ENCODE measurements at regions not wholly inside any gene's neighbourhood (a gene's known extent, or its start where the extent isn't known, plus 50 kb on each side); places are given as distances from the start of the nearest gene placed in this dataset.

GRCh38 chr9:115643948-115644727, 509.5 kb upstream of the PAPPA start:
- TF ChIP-seq POLR2A (IDR thresholded peaks at IDR 0.05) (no peak), EP300 (IDR thresholded peaks at IDR 0.05) (no peak)
- TF ChIP-seq, protein P1, sequence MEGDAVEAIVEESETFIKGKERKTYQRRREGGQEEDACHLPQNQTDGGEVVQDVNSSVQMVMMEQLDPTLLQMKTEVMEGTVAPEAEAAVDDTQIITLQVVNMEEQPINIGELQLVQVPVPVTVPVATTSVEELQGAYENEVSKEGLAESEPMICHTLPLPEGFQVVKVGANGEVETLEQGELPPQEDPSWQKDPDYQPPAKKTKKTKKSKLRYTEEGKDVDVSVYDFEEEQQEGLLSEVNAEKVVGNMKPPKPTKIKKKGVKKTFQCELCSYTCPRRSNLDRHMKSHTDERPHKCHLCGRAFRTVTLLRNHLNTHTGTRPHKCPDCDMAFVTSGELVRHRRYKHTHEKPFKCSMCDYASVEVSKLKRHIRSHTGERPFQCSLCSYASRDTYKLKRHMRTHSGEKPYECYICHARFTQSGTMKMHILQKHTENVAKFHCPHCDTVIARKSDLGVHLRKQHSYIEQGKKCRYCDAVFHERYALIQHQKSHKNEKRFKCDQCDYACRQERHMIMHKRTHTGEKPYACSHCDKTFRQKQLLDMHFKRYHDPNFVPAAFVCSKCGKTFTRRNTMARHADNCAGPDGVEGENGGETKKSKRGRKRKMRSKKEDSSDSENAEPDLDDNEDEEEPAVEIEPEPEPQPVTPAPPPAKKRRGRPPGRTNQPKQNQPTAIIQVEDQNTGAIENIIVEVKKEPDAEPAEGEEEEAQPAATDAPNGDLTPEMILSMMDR (IDR thresholded peaks at IDR 0.05): no peak
- no peaks in the 10 kb centered on the region for H3K36me3 ChIP-seq

DNA sequence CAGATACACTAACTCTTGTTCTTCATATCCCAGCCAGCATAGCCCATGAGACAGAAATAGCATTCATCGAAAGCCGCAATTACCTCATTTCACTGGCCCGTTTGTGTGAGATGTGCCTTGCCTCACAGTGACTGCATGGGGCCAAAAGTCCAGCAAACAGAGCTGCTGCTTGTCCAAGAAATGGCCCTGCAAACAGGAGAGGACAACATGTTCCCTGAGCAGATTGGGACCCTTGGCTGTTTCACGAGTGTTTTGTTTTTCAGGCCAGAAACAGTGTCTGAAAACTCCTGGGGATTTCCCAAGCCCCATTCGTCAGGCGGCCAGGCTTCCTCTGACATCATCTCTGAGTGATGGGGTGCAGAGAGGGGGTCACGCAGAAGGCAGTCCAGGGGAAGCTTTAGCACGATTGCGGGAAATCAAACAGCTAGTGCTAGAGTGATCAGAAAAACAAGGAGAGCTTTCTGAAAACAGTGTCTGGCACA, 503.6 kb upstream of the PAPPA start:
- Histone ChIP-seq H3K4me3 (no peak overlapping the region), H3K27ac (peak overlapping the region; percentile 61 to 92 (median 81)), H3K9me3 (no peaks in the 10 kb centered on the region), H3K36me3 (no peaks in the 10 kb centered on the region), H3K4me1 (peaks cover 0 to 19% (median 0%) of the 10 kb centered on the region in 4 donors), H3K27me3 (no peaks in the 10 kb centered on the region)
- 22 to 25% methylated on average over 9 of the region's 9 CpGs for WGBS, 2 donors
- DNase-seq (ENCODE audit: low spot score in 2 of 2): peak; percentile 59 to 64
- TF ChIP-seq, protein P1 (IDR thresholded peaks at IDR 0.05): no peak
- peak; percentile 93 to 99 for TF ChIP-seq EP300 (IDR thresholded peaks at IDR 0.05)

More at GRCh38 chr9:115643948-115644727, 509.5 kb upstream of the PAPPA start:
- H3K9me3 ChIP-seq: no peaks in the 10 kb centered on the region
- H3K27ac ChIP-seq: no peak overlapping the region
- H3K4me3 ChIP-seq: no peak overlapping the region
- 78 to 80% methylated on average over 4 of the region's 4 CpGs for WGBS, 2 donors
- peaks cover 0 to 3% (median 0%) of the 10 kb centered on the region in 4 donors for H3K4me1 ChIP-seq
- DNase-seq (ENCODE audit: low spot score in 2 of 2): no peak
- H3K27me3 ChIP-seq: no peaks in the 10 kb centered on the region

- H3K4me1 ChIP-seq: peaks cover 0 to 19% (median 0%) of the 10 kb centered on the region in 4 donors
- H3K9me3 ChIP-seq: no peaks in the 10 kb centered on the region
- TF ChIP-seq, protein P1 (IDR thresholded peaks at IDR 0.05): no peak
- TF ChIP-seq POLR2A (IDR thresholded peaks at IDR 0.05) (no peak), EP300 (IDR thresholded peaks at IDR 0.05) (no peak)
- no peak for DNase-seq (ENCODE audit: low spot score in 2 of 2)
- peak overlapping the region; percentile 61 to 92 (median 81) for H3K27ac ChIP-seq
- H3K27me3 ChIP-seq: no peaks in the 10 kb centered on the region
- no peak overlapping the region for H3K4me3 ChIP-seq
- no peaks in the 10 kb centered on the region for H3K36me3 ChIP-seq
Observed at GRCh38 chr9:115650768-115651167, 502.8 kb upstream of the PAPPA start.

DNA sequence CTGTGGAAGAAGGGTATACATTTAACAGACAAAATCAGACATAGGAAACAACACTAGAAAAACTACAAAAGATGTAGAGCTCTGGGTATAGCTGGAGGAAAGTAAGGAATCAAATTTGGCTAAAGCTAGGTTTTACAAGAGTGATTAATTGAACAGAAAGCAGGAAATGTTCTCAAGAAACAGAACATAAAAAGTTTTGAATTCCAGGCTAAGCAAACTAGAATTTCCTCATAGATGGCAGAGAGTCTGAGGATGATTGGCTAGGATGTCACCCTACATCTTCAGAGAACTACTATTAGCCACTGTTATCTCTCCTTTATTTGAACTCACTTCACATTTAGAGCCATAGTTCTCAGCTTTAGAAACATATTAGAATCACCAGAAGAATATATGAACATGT, 502.1 kb upstream of the PAPPA start:
- Histone ChIP-seq H3K36me3 (no peaks in the 10 kb centered on the region), H3K9me3 (no peaks in the 10 kb centered on the region), H3K27me3 (no peaks in the 10 kb centered on the region), H3K4me1 (peaks cover 0 to 19% (median 0%) of the 10 kb centered on the region in 4 donors), H3K4me3 (no peak overlapping the region), H3K27ac (peak overlapping the region in 3 of 4 donors; percentile 61 to 92 (median 91))
- TF ChIP-seq POLR2A (IDR thresholded peaks at IDR 0.05) (no peak), EP300 (IDR thresholded peaks at IDR 0.05) (no peak)
- TF ChIP-seq, protein P1 (IDR thresholded peaks at IDR 0.05): no peak
- DNase-seq (ENCODE audit: low spot score in 2 of 2): no peak

DNA sequence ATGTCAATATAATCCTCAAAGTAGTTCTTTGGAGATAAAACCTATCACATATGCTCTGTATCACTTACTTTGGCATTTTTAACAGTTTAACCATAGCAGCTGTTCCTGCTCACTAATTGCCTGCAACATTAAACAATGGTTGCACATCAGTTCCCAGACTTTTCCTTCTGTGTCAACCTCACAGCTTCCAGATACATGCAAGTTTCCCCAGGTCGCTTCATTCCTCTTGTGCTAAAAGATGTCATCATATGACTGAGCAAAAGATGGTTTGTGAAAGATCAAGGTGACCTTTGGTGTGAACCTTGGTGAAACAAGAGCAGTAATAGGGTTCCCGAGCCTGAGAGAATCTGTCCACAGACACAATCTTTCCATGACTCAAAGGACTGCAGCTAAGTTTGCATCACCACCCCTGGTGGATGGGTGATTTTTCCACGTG, 500.4 kb upstream of the PAPPA start:
- no peaks in the 10 kb centered on the region for H3K27me3 ChIP-seq
- WGBS, 2 donors: 63 to 81% methylated on average over 3 of the region's 3 CpGs
- no peak overlapping the region for H3K4me3 ChIP-seq
- DNase-seq (ENCODE audit: low spot score in 2 of 2): no peak
- H3K4me1 ChIP-seq: peaks cover 0 to 19% (median 0%) of the 10 kb centered on the region in 4 donors
- H3K9me3 ChIP-seq: no peaks in the 10 kb centered on the region
- no peaks in the 10 kb centered on the region for H3K36me3 ChIP-seq
- no peak overlapping the region for H3K27ac ChIP-seq
- TF ChIP-seq EP300 (IDR thresholded peaks at IDR 0.05): no peak
- TF ChIP-seq POLR2A (IDR thresholded peaks at IDR 0.05): no peak
- TF ChIP-seq, protein P1 (IDR thresholded peaks at IDR 0.05): no peak

All from tibial nerve (tissue), 4 donors.